Natural killer cell treated with Interleukin-12 subunit alpha and Interleukin-12 subunit beta and Interleukin-15 and Interleukin-18, amount 100 ng/mL, for 72 hours (primary cell): ENCODE measurements at regions not wholly inside any gene's neighbourhood (a gene's known extent, or its start where the extent isn't known, plus 50 kb on each side); places are given as distances from the start of the nearest gene placed in this dataset.

Experiments used
- ATAC-seq, 2 donors: fragments of 150-1000 bp; cut with Tn5 transposase in 1 of 2; sonication (Bioruptor Pico), chemical (Tn5 transposase) in 1 of 2; 2 replicates each; pipeline ENCODE4 v1.10.0; 2021
- DNase-seq: peaks from one replicate; pipeline ENCODE4 v3.0.0; 2022; ENCODE audit warnings: low spot score
- H3K27ac Mint-ChIP-seq, 2 donors: 1 replicate in 1 of 2; 2 replicates in 1 of 2; pipeline ENCODE4 v1.8.0; 2022; ENCODE audit warnings: mixed read lengths in 2 of 2, mild to moderate bottlenecking in 1 of 2, moderate library complexity in 1 of 2
- H3K27me3 Mint-ChIP-seq, 2 donors: 1 replicate in 1 of 2; 2 replicates in 1 of 2; pipeline ENCODE4 v1.8.0; 2022; ENCODE audit warnings: mixed read lengths in 2 of 2
- H3K36me3 Mint-ChIP-seq: one replicate; pipeline ENCODE4 v1.8.0; 2022; ENCODE audit warnings: mixed read lengths
- H3K4me1 Mint-ChIP-seq, 2 donors: 1 replicate in 1 of 2; 2 replicates in 1 of 2; pipeline ENCODE4 v1.8.0; 2022; ENCODE audit warnings: low read depth in 2 of 2, mixed read lengths in 2 of 2, mild to moderate bottlenecking in 1 of 2
- H3K4me3 Mint-ChIP-seq: one replicate; pipeline ENCODE4 v1.8.0; 2022; ENCODE audit warnings: mixed read lengths
- H3K9me3 Mint-ChIP-seq: 2 replicates; pipeline ENCODE4 v1.8.0; 2022; ENCODE audit warnings: mixed read lengths

- ATAC-seq (peak in 1 of 2 donors; percentile 59), DNase-seq (no peak)
- Mint-ChIP-seq H3K9me3 (no peaks in the 10 kb centered on the region), H3K36me3 (no peaks in the 10 kb centered on the region), H3K4me1 (peaks cover 5 to 6% of the 10 kb centered on the region in 2 donors), H3K4me3 (no peak overlapping the region), H3K27me3 (peaks cover 0 to 1% of the 10 kb centered on the region in 2 donors), H3K27ac (no peak overlapping the region)
Measured at GRCh38 chr3:156760333-156760732, 65.8 kb upstream of the LEKR1 start.

GRCh38 chr3:156761007-156761406 lies 65.1 kb upstream of the LEKR1 start:
- H3K4me1 Mint-ChIP-seq: peaks cover 5 to 6% of the 10 kb centered on the region in 2 donors
- no peaks in the 10 kb centered on the region for H3K36me3 Mint-ChIP-seq
- no peaks in the 10 kb centered on the region for H3K9me3 Mint-ChIP-seq
- no peak overlapping the region for H3K27ac Mint-ChIP-seq
- no peak for DNase-seq
- H3K4me3 Mint-ChIP-seq: no peak overlapping the region
- ATAC-seq: no peak
- H3K27me3 Mint-ChIP-seq: no peaks in the 10 kb centered on the region

GRCh38 chr3:156761713-156762451 lies 64.3 kb upstream of the LEKR1 start:
- ATAC-seq (no peak), DNase-seq (no peak)
- no peaks in the 10 kb centered on the region for H3K36me3 Mint-ChIP-seq
- no peak overlapping the region for H3K4me3 Mint-ChIP-seq
- H3K27me3 Mint-ChIP-seq: no peaks in the 10 kb centered on the region
- H3K27ac Mint-ChIP-seq: no peak overlapping the region
- peaks cover 5 to 6% of the 10 kb centered on the region in 2 donors for H3K4me1 Mint-ChIP-seq
- no peaks in the 10 kb centered on the region for H3K9me3 Mint-ChIP-seq

- H3K4me3 Mint-ChIP-seq: no peak overlapping the region
- no peaks in the 10 kb centered on the region for H3K27me3 Mint-ChIP-seq
- no peaks in the 10 kb centered on the region for H3K9me3 Mint-ChIP-seq
- DNase-seq: no peak
- H3K27ac Mint-ChIP-seq: no peak overlapping the region
- no peak for ATAC-seq
- H3K36me3 Mint-ChIP-seq: no peaks in the 10 kb centered on the region
- H3K4me1 Mint-ChIP-seq: peaks cover 5 to 6% of the 10 kb centered on the region in 2 donors
Measured at GRCh38 chr3:156762631-156763185, 63.4 kb upstream of the LEKR1 start.

GRCh38 chr3:156763386-156763785 lies 62.8 kb upstream of the LEKR1 start:
- Mint-ChIP-seq H3K4me3 (no peak overlapping the region), H3K9me3 (no peaks in the 10 kb centered on the region), H3K27me3 (no peaks in the 10 kb centered on the region), H3K36me3 (no peaks in the 10 kb centered on the region), H3K4me1 (peaks cover 5 to 6% of the 10 kb centered on the region in 2 donors), H3K27ac (no peak overlapping the region)
- no peak for ATAC-seq
- DNase-seq: no peak

GRCh38 chr3:156763931-156764720 lies 62.0 kb upstream of the LEKR1 start:
- H3K27me3 Mint-ChIP-seq: no peaks in the 10 kb centered on the region
- H3K9me3 Mint-ChIP-seq: no peaks in the 10 kb centered on the region
- peaks cover 5 to 6% of the 10 kb centered on the region in 2 donors for H3K4me1 Mint-ChIP-seq
- no peak overlapping the region for H3K4me3 Mint-ChIP-seq
- DNase-seq (no peak), ATAC-seq (no peak)
- H3K36me3 Mint-ChIP-seq: no peaks in the 10 kb centered on the region
- H3K27ac Mint-ChIP-seq: no peak overlapping the region

- DNase-seq: no peak
- peaks cover 5 to 6% of the 10 kb centered on the region in 2 donors for H3K4me1 Mint-ChIP-seq
- H3K27ac Mint-ChIP-seq: no peak overlapping the region
- no peak overlapping the region for H3K4me3 Mint-ChIP-seq
- no peaks in the 10 kb centered on the region for H3K36me3 Mint-ChIP-seq
- ATAC-seq: no peak
- H3K9me3 Mint-ChIP-seq: no peaks in the 10 kb centered on the region
- no peaks in the 10 kb centered on the region for H3K27me3 Mint-ChIP-seq
Measured at GRCh38 chr3:156764751-156765150, 61.4 kb upstream of the LEKR1 start.

- no peak overlapping the region for H3K4me3 Mint-ChIP-seq
- H3K27me3 Mint-ChIP-seq: peaks cover 0 to 6% of the 10 kb centered on the region in 2 donors
- no peaks in the 10 kb centered on the region for H3K9me3 Mint-ChIP-seq
- DNase-seq: no peak
- no peaks in the 10 kb centered on the region for H3K4me1 Mint-ChIP-seq
- no peak overlapping the region for H3K27ac Mint-ChIP-seq
- no peak for ATAC-seq
- peaks cover 6% of the 10 kb centered on the region for H3K36me3 Mint-ChIP-seq
Measured at GRCh38 chr3:156768390-156768789, 57.8 kb upstream of the LEKR1 start.

GRCh38 chr3:156769721-156770654 lies 56.2 kb upstream of the LEKR1 start:
- ATAC-seq: peak in 1 of 2 donors; percentile 80
- Mint-ChIP-seq H3K36me3 (peaks cover 6% of the 10 kb centered on the region), H3K27ac (no peak overlapping the region), H3K27me3 (peaks cover 0 to 6% of the 10 kb centered on the region in 2 donors), H3K9me3 (no peaks in the 10 kb centered on the region), H3K4me3 (no peak overlapping the region), H3K4me1 (no peaks in the 10 kb centered on the region)
- DNase-seq: no peak

GRCh38 chr3:156770699-156771414 lies 55.3 kb upstream of the LEKR1 start:
- Mint-ChIP-seq H3K36me3 (peaks cover 6% of the 10 kb centered on the region), H3K9me3 (no peaks in the 10 kb centered on the region), H3K4me1 (no peaks in the 10 kb centered on the region), H3K4me3 (no peak overlapping the region), H3K27me3 (peaks cover 0 to 6% of the 10 kb centered on the region in 2 donors), H3K27ac (no peak overlapping the region)
- ATAC-seq: no peak
- no peak for DNase-seq

GRCh38 chr3:156772588-156773206 lies 53.5 kb upstream of the LEKR1 start:
- Mint-ChIP-seq H3K27me3 (peaks cover 0 to 10% of the 10 kb centered on the region in 2 donors), H3K9me3 (no peaks in the 10 kb centered on the region), H3K4me1 (peaks cover 0 to 5% of the 10 kb centered on the region in 2 donors), H3K36me3 (peaks cover 6% of the 10 kb centered on the region), H3K4me3 (no peak overlapping the region), H3K27ac (no peak overlapping the region)
- ATAC-seq: no peak
- no peak for DNase-seq

- H3K4me3 Mint-ChIP-seq: no peak overlapping the region
- DNase-seq: no peak
- H3K27ac Mint-ChIP-seq: no peak overlapping the region
- peaks cover 6% of the 10 kb centered on the region for H3K36me3 Mint-ChIP-seq
- ATAC-seq: no peak
- H3K9me3 Mint-ChIP-seq: no peaks in the 10 kb centered on the region
- peaks cover 0 to 5% of the 10 kb centered on the region in 2 donors for H3K4me1 Mint-ChIP-seq
- H3K27me3 Mint-ChIP-seq: peaks cover 0 to 13% of the 10 kb centered on the region in 2 donors
Measured at GRCh38 chr3:156776031-156776430, 50.1 kb upstream of the LEKR1 start.
